CD4-positive, alpha-beta T cell treated with Interleukin-21 for 1 hour (primary cell): ENCODE measurements at regions not wholly inside any gene's neighbourhood (a gene's known extent, or its start where the extent isn't known, plus 50 kb on each side); places are given as distances from the start of the nearest gene placed in this dataset.

ENCODE experiments used
- DNase-seq: peaks from one replicate; pipeline ENCODE4 v3.0.0-alpha.2; 2020

DNA sequence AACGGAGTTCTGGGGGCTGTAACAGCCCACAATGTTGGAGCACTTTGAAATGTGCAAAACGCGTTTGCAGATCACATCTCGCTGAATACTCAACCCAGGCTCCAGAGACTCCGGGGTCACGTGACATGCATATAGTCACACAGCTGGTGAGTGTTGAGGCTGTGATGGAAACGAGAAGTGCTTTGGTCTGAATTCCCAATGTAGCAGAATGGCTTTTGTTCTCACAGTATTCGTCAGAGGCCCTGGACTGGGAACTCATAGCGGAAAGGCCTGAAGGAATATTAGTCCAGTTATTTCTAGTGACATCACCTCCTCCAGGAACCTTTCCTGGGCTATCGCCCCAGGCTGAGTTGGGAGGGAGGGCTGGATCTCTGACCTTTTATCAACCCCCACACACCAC is 95.8 kb upstream of the CRHR1 start:
- no peak for DNase-seq

DNA sequence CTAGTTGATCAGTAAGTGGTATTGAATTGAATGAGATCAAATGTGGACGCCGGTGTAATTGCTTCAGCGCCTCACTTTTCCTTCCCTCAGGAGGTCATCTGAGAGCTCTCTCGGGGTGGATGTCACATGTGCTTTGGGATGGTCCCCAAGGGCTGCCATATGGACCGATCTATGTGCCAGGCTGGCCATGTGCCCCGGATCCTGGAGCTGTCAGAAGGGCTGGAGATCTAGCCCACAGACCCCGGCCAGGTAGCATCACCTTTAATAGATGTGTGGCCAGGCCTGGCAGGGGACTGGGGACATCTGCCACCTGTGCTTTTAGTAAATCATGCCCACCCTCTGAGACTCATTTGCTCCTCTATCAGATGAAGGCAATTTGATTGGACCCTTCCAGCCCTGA is 95.3 kb upstream of the CRHR1 start:
- no peak for DNase-seq

DNA sequence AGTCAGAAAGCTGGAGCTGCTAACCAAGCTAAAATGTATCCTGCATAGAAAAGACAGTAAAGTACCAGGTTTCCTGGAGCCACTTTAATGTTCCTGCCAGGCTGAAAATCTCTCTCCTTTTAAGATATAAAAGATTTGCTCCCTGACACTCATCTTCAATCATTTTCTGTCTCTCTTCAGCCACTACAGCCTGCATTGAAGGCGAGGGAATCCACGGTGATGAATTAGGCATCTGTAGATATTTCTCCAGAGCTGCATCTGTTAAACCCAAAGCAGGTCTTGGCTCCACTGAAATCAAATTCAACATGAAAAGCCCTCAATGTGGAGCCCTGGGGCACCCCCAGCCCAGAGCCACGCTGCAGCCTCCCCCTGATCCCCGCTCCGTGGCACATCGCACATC is 94.7 kb upstream of the CRHR1 start:
- no peak for DNase-seq

DNA sequence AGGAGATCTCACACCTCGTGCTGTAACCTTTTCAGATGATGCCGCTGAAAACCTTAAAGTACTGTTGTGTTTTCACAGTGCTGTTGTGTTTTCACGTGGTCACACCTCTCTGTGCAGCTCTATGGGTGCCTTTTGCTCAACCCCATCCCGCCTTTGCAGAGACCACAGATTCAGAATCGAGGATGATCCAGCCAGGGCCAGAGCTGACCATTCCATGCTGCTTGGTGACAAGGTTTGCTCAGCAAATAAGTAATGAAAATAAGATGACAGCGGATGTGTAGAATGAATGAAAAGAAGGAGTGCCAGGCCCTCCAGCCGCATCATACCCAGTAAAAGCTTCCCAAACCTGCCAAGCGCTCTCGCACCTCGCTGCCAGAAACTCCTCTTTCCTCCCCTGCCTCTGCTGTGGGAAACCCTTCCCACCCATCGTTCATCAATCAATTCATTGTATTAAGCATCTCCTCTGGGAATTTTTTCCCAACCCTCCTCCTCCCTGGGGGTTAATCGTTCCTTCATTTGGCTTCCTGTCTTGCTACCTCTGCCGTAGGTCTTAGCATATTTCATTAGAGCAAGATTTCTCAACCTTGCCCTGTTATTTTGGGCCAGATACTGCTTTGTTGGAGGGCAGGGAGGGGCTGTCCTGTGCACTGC is 93.4 kb upstream of the CRHR1 start:
- no peak for DNase-seq

DNA sequence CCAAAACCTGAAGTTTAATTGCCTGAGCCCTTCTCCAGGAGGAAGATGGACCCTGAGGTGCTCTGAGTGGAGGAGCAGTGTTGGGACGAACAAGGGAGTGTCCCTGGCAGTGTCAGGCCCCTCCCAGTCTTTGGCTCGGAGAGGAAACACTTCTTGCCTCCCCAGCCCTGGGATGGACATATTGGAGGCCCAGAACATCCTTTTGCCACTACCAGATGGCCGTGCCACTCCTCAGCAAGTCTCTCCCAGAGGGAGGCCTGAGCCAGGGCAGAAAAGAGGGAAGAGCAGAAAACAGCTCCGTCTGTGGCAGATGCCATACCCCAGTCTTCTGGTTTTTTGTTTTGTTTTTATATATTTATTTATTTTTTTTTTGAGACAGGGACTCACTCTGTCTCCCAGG is 91.5 kb upstream of the CRHR1 start:
- DNase-seq: no peak

DNA sequence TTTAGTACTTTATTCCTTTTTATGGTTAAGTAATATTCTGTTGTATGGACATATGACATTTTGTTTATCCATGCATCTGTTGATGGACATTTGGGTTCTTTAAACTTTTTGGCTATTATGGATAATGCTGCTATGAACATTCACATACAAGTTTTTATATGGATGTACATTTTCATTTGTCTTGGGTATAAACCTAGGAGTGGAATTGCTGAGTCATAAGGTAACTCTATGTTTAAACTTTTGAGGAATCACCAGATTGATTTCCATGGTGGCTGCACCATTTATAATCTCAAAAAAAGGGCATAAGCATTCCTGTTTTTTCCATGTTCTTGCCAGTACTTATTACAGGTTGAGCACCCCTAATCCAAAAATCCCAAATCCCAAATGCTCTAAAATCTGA is 90.3 kb upstream of the CRHR1 start:
- DNase-seq: no peak

DNA sequence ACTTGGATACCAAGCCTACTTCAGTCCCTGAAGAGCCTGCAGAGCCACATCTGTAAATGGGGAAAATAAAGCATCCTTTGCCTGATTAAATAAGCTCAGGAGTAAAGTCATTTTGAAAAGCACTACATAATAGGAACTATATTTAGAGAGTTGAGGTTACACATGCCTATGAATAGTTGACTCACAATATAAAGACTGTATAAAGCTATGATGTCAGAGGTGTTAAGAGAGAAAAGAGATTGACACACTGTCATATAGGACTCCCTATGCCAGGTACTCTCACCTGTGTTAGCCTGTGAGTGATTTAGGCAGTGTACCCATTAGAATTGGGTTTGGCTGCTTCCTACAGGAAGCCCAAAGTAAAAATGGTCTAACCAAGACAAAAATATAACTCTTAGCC is 87.7 kb upstream of the CRHR1 start:
- DNase-seq: no peak

DNA sequence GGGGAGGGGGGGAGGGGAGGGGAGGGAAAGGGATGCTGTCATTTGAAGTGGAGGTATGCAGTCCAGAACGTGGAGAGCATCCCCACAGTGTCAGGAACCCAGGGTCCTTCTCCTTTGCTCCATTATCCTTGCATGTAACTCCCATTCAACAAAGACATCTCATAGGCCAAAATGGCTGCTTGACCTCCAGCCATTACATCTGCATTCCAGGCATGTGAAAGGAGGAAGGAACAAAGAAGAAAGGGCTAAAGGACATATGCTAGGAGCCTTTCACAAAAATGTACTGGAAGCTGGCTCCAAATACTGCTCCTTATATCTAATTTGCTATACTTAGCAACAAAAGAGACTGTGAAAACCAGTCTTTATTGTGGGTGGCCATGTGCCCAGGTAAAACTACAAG is 87.0 kb upstream of the CRHR1 start:
- no peak for DNase-seq

DNA sequence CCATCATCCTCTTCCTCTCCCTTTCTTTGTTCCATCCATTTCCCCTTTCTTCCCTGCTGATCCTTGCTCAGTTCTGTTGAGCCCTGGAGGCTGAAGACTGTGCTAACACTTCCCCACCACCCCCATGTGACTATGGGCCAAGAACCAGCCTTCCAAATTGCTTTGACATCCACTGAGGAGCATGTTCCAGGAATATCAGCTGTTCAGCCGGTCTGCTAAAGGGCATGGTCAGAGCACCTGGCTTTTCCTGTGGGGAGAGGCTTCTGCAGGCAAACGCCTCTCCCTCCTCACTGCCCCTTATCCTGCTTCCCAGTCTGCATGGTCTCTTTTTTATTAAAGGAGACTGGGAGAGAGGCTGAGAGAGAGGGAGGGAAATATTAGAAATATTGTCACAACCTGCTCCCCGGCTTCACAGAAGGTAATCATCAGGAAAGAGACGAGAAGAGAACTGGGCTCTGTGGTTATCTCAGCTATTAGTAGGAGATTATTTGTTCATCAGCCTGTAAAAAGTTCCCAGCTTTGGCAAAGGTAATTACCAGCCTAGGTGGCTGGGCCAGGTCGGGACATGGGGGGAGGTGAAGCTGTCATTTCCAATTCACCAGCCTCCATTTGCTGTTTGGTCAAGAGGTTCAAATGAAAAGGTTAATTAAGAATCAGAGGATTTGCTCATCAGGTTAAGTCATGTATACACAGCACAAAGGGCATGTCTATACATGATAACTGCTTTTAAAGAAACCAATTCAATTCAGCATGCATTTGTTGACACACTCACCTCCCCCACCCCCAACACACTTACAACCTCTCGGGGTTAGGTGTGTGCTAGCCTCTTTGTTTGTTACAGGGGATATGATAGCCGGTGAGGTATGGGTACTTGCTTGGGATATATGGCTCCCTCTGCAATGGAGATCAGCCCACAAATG is 83.7 kb upstream of the CRHR1 start:
- DNase-seq: no peak

DNA sequence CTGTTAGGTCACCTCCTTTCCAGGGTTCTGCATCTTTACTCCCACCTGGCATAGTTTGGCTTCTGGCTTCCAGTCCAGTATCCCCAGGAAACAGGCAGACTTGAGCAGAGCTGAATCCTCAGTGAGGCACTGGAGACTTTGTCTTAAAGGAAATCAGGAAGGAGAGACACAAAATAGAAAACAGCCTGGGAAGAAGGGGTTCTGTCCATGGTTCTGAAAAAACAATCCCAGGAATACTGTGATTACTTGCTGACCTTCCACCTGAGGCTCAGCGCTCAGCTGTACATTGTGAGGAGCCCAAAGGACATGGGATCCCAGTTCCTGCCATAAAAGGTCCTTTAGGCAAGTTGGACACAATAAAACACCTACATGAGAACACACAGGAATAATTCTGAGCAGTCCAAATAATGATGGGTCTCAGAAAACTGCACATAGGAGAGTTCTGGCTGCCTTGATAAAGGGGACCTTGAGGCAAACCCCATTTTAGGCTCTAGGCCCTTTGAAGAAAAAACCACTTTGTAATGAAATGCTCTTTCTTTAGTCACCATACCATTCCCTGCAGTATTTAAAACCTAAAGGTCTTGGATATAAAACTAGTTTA is 81.4 kb upstream of the CRHR1 start:
- no peak for DNase-seq

DNA sequence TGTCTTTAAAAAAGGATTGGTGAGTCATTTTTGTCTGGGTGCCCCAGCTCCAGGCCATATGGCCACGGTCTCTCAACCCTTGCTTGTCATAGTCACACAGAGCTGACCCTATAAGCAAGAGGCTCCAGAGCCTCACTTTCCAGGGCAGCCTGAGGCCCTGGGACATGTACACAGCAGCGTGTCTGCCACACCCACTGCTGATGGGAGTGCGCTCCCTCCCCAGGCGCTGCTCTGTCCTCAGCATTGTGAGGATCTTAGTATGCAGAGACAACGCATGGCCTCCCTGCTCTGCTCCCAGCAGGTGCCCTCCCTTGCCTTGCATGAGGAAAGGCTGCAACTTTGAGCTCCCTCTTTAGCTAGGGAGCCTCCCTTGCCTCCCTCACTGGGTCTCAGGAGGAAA is 80.8 kb upstream of the CRHR1 start:
- DNase-seq: no peak

DNA sequence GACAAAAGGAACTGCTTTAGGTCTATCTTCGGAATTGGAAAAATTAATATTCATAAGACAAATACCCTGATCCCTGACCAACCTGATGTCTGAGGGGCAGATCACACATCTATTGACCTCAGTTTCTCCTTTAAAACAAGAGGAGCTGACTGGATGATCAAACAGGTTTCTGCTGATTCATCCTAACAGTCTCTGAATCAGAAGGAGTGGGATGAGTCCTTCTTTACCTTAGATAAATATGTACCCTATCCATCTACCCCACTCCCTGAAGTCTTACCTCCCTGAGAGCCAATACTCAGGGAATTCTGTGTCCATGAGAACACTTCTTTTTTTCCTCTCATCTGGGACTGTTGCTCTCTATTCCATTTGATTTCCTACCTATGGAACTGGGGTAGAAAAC is 80.3 kb upstream of the CRHR1 start:
- no peak for DNase-seq

DNA sequence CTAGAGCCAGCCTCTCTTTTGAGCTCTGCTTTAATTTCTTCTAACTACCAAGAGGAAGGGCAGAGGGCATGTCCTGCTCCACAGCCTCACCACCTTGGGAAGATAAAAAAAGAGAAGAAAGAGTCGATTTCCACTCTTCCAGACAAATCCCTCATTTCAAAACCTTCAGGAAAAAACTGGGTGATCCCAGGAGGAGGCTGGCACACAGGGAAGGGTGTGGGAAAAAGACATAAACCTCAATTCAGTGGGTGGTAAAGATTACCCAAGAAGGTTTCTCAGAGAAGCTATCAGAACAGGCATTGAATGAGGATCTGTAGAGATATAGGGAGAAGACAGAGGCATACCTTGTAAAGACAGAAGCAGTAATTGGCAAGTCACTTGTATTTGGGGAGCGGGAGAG is 79.9 kb upstream of the CRHR1 start:
- DNase-seq: no peak

DNA sequence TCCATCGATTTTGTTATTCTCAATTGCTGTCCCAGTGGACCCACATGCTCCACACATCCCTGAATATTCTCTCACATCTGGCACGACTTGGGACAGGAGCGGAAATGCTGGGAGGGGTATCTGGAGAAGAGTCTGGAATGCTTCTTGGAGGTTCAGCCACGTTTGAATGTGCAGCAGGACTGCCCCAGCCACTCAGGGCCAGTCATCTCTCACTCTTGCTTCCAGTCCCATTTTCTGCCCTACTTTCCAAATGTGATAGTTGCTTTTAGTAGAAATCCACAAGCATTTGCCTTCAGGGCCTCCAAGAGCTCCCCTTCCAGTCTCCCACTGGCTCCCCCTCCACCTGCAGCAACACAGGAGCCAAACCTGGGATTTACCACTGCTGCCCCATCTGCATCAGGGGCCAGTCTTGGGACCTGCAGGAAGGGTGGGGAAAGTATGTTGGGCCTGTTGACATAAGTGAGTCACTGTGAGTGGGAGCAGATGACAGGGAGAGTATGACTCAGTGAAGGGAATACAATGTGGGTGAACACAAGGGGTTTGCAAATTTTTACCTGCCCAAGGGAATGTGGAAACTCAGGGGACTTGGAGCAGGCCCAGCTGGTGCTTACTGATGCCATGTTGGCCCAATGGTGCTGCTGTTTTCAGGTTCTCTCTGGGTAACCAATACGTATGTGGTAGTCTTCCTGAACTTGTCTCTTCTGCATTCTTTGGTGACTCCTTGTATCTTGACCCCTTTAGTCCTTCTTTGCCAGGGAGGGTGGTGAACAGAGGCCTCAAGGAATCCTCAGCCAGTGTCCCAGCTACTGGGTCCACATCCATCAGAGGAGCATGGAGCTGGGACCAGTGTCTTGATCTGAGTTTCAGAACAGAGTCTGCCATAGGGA is 78.8 kb upstream of the CRHR1 start:
- DNase-seq: no peak

DNA sequence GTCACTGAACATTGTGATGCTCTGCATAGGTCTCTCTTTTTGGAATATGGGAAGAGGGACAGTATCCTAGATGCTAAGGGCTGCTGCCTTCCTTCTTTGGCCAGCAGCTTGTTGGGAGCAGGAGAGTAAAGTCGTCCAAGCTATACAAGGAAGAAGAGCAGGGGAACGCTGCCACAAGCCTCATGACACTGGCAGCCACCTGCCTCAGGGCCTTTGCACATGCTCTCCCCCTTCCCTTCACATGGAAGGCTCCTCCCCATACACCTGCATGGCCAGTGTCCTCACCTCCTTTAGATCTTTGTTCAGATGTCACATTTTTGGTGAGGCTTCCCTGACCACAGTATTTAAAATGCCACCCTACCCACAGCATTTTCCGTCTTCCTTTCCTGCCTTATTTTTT is 78.1 kb upstream of the CRHR1 start:
- DNase-seq: no peak

DNA sequence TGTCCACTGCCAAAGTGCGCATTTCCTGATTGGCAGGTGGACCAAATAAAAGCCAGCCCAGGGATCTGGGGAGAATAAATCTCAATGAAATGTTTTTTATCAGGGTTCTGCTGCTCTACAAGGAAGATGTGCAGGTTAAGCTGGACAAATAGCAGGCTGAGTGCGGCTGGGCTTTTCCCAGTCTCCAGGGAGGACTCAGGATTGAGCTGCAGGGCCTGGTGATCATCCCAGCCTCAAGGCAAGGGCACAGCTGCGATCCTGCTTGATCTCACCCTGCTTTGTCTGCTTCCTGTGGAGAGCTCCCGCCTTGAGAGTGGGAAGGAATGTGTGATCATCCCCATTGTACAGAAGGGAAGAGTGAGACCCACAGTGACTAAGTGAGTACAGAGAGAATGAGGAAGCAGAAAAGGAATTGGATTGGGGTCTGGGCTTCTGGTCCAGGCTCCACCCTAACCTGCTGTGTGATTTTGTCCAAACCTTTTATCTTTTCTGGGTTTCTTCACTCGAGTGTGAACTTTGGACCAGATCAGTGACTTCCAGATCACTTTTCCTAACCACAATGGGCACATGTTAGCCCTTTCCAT is 75.3 kb upstream of the CRHR1 start:
- DNase-seq: no peak

DNA sequence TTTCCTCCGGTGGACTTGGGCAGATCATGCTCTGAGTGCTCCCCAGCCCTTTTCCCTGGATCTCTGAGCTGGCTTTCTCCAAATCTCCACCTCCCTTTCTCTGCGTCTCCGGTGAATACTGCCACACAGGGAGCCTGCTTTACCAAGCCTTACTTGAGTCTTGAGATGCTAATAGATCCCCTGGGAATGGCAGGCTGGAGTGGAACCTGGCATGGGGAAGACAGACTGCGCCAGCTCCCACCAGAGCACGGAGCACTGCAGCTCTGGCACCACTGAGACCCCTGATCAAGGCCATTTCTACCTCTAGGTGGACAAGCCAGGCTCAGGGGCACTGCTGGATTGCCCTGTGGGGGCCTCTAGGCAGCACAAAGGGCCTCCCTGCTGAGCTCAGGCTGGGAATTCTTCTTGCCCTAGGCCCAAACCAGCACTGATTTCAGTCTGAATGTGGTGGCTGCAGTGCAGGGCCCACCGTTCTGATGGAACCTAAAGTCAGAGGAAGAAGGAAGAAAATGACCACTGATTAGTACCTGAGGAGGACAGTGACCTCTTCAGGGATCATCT is 74.3 kb upstream of the CRHR1 start:
- DNase-seq: no peak

DNA sequence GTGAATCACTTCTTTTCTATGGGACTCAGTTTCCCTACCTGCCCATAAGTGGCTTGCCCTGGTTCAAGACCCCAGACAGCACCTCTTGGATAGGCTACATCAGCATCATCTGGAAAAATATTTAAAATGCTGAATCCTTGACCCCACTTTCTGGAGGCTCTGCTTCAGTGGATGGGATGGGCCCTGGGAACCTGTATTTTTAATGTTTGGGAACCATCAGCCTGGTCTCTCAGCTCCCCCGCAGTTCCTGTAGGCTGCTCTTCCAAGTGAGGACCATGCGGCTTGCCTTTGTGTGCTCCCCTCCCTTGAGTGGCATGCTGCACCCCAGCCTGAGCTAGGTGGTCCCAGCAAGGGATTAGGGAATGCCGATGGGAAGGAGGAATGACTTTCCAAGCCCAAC is 68.3 kb upstream of the CRHR1 start:
- DNase-seq: no peak

DNA sequence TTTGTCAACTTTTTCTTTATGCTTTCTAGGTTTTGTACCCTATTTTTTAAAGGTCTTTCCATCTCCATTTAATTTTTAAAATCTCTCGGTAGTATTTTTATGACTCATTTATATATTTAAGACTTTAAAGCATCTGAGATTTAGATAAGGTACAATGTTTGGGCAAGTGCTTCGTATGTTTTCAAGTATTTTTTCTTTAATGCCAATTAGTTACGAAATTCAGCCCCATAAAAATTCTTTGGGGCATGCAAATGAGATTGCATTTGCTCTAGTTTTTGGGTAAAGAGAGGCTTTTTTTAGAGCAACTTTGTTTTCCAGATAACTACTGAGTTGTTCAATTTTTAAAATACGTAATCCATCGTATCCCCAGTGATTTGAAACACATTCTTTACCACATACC is 65.3 kb upstream of the CRHR1 start:
- no peak for DNase-seq

DNA sequence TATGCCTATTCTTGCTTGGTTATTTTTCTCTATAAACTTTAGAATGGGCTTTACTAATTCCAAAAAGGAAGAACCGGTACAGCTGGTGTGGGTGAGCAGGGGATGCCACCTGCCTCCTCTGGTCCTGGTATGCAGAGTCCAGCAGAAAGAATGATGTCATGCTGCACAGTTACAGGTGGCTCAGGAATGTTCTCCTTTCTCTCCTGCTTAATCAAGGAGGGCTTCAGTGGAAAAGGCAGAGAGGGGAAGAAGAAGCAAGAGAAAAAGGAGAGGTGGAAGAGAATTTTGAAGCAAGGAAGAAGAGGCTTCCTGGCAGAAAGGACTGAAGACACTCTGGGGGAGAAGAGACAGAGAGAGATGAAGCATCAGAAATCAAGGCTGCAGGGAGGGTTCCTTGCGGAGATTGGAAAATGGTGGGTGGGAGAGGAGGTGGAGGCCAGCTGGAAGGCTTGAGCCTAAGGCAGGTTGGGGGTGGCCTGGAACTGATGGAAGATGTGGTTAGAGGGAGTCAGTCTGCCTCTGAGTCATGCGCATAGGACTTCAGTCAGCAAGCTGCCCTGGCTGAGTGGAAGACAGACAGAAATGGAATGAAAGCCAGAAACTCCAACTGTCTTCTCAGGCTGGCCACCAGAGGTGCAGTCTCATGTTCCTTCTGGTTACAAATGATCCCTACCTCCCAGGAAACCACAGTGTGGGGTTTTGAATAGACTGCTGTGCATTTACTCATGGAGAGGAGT is 64.6 kb upstream of the CRHR1 start:
- DNase-seq: no peak

DNA sequence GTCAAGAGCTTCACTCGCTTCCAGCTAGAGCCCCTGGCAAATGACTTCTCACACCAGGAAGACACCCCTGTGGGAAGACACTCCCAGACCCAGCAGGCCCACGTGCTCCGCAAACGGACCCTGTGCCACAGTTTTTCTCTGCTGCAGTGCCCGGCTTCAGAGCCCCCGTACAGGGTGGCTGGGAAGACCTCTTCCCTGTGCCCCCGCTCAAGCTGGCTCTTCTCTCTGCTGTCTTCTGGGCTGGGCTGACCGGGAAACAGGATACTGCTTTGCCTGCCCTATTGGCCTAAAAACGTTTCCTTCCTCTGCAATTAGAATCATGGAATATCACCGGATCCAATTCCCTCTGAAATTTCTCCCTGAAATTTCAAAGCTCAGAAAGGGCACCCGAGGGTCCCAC is 63.7 kb upstream of the CRHR1 start:
- no peak for DNase-seq

DNA sequence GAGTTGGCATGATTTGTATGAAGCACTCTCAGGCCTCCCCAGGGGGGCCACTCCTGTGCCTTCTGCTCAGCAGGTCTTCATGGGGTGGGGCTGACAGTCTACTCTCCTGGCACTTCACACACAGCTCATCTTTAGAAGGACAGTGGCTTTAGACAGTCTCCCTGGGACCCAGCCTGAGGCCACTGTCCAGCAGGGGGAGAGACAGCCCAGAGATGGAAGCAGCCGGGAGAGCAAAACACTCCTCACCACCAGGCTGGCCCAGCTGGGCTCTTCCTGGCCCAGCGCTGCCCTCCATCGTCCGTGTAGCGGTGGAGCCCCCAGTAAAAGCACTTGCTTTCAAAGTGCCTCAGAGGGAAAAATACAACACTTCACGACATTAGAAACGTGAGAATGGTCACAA is 62.0 kb upstream of the CRHR1 start:
- no peak for DNase-seq
